Body of pancreas (tissue), 4 donors: ENCODE measurements at regions not wholly inside any gene's neighbourhood (a gene's known extent, or its start where the extent isn't known, plus 50 kb on each side); places are given as distances from the start of the nearest gene placed in this dataset.

Experiments
- CTCF ChIP-seq, 7 experiments: fragments of 450-650 bp in 4 of 7; fragments of 200-600 bp in 3 of 7; sonication (generic) in 3 of 7; IDR thresholded peaks; one replicate each; pipeline ENCODE4 v1.5.1; 2016 to 2019; ENCODE audit warnings: antibody characterized with exemption in 7 of 7
- POLR2A ChIP-seq, 3 donors: fragments of 450-650 bp; IDR thresholded peaks; one replicate each; pipeline ENCODE4 v1.6.1; 2016; ENCODE audit warnings: antibody characterized with exemption in 3 of 3, mild to moderate bottlenecking in 2 of 3

- TF ChIP-seq CTCF (IDR thresholded peaks at IDR 0.05) (no peak), POLR2A (IDR thresholded peaks at IDR 0.05) (no peak)
These were observed 1415.1 kb upstream of the RAG2 start for GRCh38 chr11:38013157-38013556.
